GM10248 (cell line): ENCODE measurements at regions not wholly inside any gene's neighbourhood (a gene's known extent, or its start where the extent isn't known, plus 50 kb on each side); places are given as distances from the start of the nearest gene placed in this dataset.

ENCODE experiments used
- CTCF ChIA-PET: fragments of 300-600 bp; sonication (Branson Sonifier 250); formaldehyde crosslinking; extraction: SDS; loops from one replicate; lab custom pipeline; 2021; ENCODE audit warnings: antibody characterized with exemption; lab: Yijun Ruan, JAX
- POLR2A ChIA-PET: fragments of 350-650 bp; sonication (Branson Sonifier 250); formaldehyde crosslinking; extraction: SDS; loops from one replicate; lab custom pipeline; 2020; ENCODE audit warnings: antibody characterized with exemption; lab: Yijun Ruan, JAX
- DNase-seq: peaks from one replicate; pipeline ENCODE4 v3.0.0; 2012; ENCODE audit errors: extremely low spot score
- CTCF ChIP-seq: IDR thresholded peaks from 2 replicates; pipeline ENCODE4 v1.5.1; 2012; ENCODE audit warnings: mild to moderate bottlenecking, low read depth; ENCODE audit errors: extremely low read depth, missing control alignments, control extremely low read depth

- no peak for TF ChIP-seq CTCF
- no peak for DNase-seq
- POLR2A ChIA-PET = no interaction called here
- CTCF ChIA-PET = no interaction called here
Observed at GRCh38 chr3:189446959-189447560, 184.1 kb upstream of the TP63 start.

GRCh38 chr3:189449084-189449483 lies 182.1 kb upstream of the TP63 start:
- no peak for DNase-seq
- CTCF ChIA-PET = interaction anchor here (1.2 kb wide), 1 partner anchor 33 kb away, joined by 3 read pairs; no protein-coding TSS in a partner anchor
- POLR2A ChIA-PET = no interaction called here
- TF ChIP-seq CTCF = no peak

- CTCF ChIA-PET = no interaction called here
Observed at GRCh38 chr3:189455009-189455408, 176.2 kb upstream of the TP63 start.

GRCh38 chr3:189455641-189456417 lies 175.4 kb upstream of the TP63 start:
- no peak for DNase-seq
- POLR2A ChIA-PET = no interaction called here
- CTCF ChIA-PET = interaction anchor here (1.3 to 2.6 kb wide), 2 partner anchors 11 to 13 kb away, joined by 4 to 15 read pairs; no protein-coding TSS in a partner anchor
- no peak for TF ChIP-seq CTCF

More at GRCh38 chr3:189455009-189455408, 176.2 kb upstream of the TP63 start:
- POLR2A ChIA-PET = no interaction called here
- DNase-seq = no peak
- no peak for TF ChIP-seq CTCF

GRCh38 chr3:189457201-189457607 lies 174.0 kb upstream of the TP63 start:
- no peak for TF ChIP-seq CTCF
- POLR2A ChIA-PET = no interaction called here
- CTCF ChIA-PET = interaction anchor here (1.6 to 2.6 kb wide), 2 partner anchors 9 to 20 kb away, joined by 3 to 15 read pairs; no protein-coding TSS in a partner anchor
- DNase-seq = no peak

GRCh38 chr3:189457631-189458412 lies 173.4 kb upstream of the TP63 start:
- ChIA-PET POLR2A (no interaction called here), CTCF (interaction anchor here (1.6 to 2.6 kb wide), 2 partner anchors 9 to 19 kb away, joined by 3 to 15 read pairs; no protein-coding TSS in a partner anchor)

More at GRCh38 chr3:189457631-189458412, 173.4 kb upstream of the TP63 start:
- no peak for TF ChIP-seq CTCF
- no peak for DNase-seq
